Neural crest cell (in vitro differentiated cells): ENCODE measurements at regions not wholly inside any gene's neighbourhood (a gene's known extent, or its start where the extent isn't known, plus 50 kb on each side); places are given as distances from the start of the nearest gene placed in this dataset.

Experiments used
- DNase-seq: peaks from one replicate; pipeline ENCODE4 v3.0.0; 2021; ENCODE audit warnings: low read depth, mixed read lengths, low spot score
- H3K27ac Mint-ChIP-seq: one replicate; pipeline ENCODE4 v1.8.0; 2021; ENCODE audit warnings: mild to moderate bottlenecking, mixed read lengths; ENCODE audit not compliant: unreplicated experiment
- H3K27me3 Mint-ChIP-seq: 2 replicates; pipeline ENCODE4 v1.8.0; 2021; ENCODE audit warnings: low read depth, mild to moderate bottlenecking, mixed read lengths
- H3K36me3 Mint-ChIP-seq: 2 replicates; pipeline ENCODE4 v1.8.0; 2021; ENCODE audit warnings: low read depth, mild to moderate bottlenecking, mixed read lengths
- H3K4me1 Mint-ChIP-seq: 2 replicates; pipeline ENCODE4 v1.8.0; 2021; ENCODE audit warnings: mixed read lengths
- H3K4me3 Mint-ChIP-seq: one replicate; pipeline ENCODE4 v1.8.0; 2021; ENCODE audit warnings: mild to moderate bottlenecking, mixed read lengths
- H3K9me3 Mint-ChIP-seq: 2 replicates; pipeline ENCODE4 v1.8.0; 2021; ENCODE audit warnings: mixed read lengths
- TF ChIP-seq, protein P1 (sequence below): fragments of 200-600 bp; sonication (generic); conservative IDR thresholded peaks from 2 replicates; pipeline ENCODE4 v1.5.0; 2021; ENCODE audit warnings: antibody characterized with exemption, mild to moderate bottlenecking

DNA sequence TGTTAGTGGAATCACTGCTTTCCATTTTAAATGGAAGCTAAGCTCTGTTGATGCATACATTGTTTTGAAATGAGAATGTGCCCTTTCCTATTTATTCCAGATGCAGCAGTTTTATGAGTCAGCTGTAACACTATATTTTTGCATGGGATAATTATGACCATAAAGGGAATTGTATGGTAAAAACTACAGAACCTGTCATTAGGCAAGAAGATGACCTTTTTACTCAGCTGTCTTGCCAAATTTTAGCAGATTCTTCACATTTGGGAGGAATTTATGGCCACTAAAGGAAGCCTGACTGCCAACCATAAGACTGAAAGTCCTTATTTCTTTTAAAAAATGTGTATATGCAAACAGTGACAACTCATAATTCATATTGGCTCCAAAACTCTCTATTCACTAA, 356.3 kb upstream of the PRMT6 start:
- no peak for DNase-seq
- no peaks in the 10 kb centered on the region for H3K4me1 Mint-ChIP-seq
- TF ChIP-seq, protein P1, sequence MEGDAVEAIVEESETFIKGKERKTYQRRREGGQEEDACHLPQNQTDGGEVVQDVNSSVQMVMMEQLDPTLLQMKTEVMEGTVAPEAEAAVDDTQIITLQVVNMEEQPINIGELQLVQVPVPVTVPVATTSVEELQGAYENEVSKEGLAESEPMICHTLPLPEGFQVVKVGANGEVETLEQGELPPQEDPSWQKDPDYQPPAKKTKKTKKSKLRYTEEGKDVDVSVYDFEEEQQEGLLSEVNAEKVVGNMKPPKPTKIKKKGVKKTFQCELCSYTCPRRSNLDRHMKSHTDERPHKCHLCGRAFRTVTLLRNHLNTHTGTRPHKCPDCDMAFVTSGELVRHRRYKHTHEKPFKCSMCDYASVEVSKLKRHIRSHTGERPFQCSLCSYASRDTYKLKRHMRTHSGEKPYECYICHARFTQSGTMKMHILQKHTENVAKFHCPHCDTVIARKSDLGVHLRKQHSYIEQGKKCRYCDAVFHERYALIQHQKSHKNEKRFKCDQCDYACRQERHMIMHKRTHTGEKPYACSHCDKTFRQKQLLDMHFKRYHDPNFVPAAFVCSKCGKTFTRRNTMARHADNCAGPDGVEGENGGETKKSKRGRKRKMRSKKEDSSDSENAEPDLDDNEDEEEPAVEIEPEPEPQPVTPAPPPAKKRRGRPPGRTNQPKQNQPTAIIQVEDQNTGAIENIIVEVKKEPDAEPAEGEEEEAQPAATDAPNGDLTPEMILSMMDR, result no peak
- no peak overlapping the region for H3K27ac Mint-ChIP-seq
- peaks cover 9% of the 10 kb centered on the region for H3K9me3 Mint-ChIP-seq
- no peaks in the 10 kb centered on the region for H3K27me3 Mint-ChIP-seq
- no peak overlapping the region for H3K4me3 Mint-ChIP-seq
- H3K36me3 Mint-ChIP-seq, result no peaks in the 10 kb centered on the region

DNA sequence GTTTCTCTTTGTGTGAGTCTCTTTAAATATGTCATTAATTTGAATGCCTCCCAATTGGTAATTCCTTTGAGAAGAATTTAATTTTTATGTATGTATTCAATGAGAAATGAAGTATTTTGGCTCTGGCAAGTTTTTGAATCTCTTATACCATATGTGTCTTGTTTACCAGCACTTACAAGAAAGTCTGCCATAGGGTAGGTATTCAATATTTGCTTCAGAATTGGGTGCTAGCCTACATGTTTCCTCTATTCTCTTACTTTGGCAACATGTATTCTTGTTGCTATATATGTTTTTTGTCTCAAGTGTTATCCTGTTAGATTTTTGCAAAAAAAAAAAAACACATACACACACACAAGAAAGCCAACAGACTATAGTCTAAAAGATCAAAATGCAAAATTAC, 350.5 kb upstream of the PRMT6 start:
- no peak overlapping the region for H3K27ac Mint-ChIP-seq
- no peaks in the 10 kb centered on the region for H3K27me3 Mint-ChIP-seq
- H3K4me1 Mint-ChIP-seq, result no peaks in the 10 kb centered on the region
- H3K36me3 Mint-ChIP-seq, result no peaks in the 10 kb centered on the region
- H3K4me3 Mint-ChIP-seq, result no peak overlapping the region
- TF ChIP-seq, protein P1, result no peak
- no peak for DNase-seq
- peaks cover 3% of the 10 kb centered on the region for H3K9me3 Mint-ChIP-seq

GRCh38 chr1:106717591-106717990, 338.9 kb upstream of the PRMT6 start:
- Mint-ChIP-seq H3K9me3 (peaks cover 3% of the 10 kb centered on the region), H3K4me1 (no peaks in the 10 kb centered on the region), H3K4me3 (no peak overlapping the region), H3K27ac (no peak overlapping the region), H3K27me3 (no peaks in the 10 kb centered on the region), H3K36me3 (no peaks in the 10 kb centered on the region)
- DNase-seq, result no peak
- TF ChIP-seq, protein P1, result no peak

DNA sequence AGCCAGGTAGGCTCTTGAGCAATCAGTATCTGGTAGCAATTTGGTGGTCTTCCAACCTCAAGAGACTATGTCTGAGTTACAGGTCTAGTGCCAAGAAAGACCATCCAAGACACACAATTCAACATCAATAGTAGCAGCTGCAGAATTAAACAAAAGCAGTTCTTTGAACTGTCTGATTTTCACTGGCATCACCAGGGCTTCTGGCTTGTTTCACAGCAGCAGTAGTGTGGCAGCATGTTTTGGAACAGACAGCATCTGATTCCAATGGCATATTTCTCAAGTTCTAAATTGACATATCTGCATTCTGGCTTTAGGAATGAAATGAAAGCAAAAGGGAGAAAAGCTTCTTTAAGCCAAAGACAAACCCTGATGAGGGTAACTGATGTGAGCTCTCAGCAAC, 334.7 kb upstream of the PRMT6 start:
- Mint-ChIP-seq H3K4me1 (no peaks in the 10 kb centered on the region), H3K27ac (no peak overlapping the region), H3K36me3 (no peaks in the 10 kb centered on the region), H3K4me3 (no peak overlapping the region), H3K9me3 (peaks cover 4% of the 10 kb centered on the region), H3K27me3 (no peaks in the 10 kb centered on the region)
- TF ChIP-seq, protein P1, result no peak
- DNase-seq, result no peak

- Mint-ChIP-seq H3K27me3 (no peaks in the 10 kb centered on the region), H3K4me1 (peaks cover 3% of the 10 kb centered on the region), H3K27ac (no peak overlapping the region), H3K9me3 (peaks cover 7% of the 10 kb centered on the region), H3K36me3 (no peaks in the 10 kb centered on the region), H3K4me3 (no peak overlapping the region)
- no peak for DNase-seq
- TF ChIP-seq, protein P1, result no peak
Measured at GRCh38 chr1:106722466-106722865, 334.0 kb upstream of the PRMT6 start.

- DNase-seq, result no peak
- H3K36me3 Mint-ChIP-seq, result no peaks in the 10 kb centered on the region
- TF ChIP-seq, protein P1, result no peak
- peaks cover 7% of the 10 kb centered on the region for H3K4me1 Mint-ChIP-seq
- no peak overlapping the region for H3K27ac Mint-ChIP-seq
- H3K27me3 Mint-ChIP-seq, result no peaks in the 10 kb centered on the region
- no peak overlapping the region for H3K4me3 Mint-ChIP-seq
- H3K9me3 Mint-ChIP-seq, result peaks cover 11% of the 10 kb centered on the region
Measured at GRCh38 chr1:106727171-106727570, 329.3 kb upstream of the PRMT6 start.
